PC-3 (cell line): ENCODE measurements at regions not wholly inside any gene's neighbourhood (a gene's known extent, or its start where the extent isn't known, plus 50 kb on each side); places are given as distances from the start of the nearest gene placed in this dataset.

Source experiments
- ATAC-seq: fragments of 200-7000 bp; cut with Tn5 transposase; 2 replicates; pipeline ENCODE4 v1.9.1; 2020; ENCODE audit warnings: mild to moderate bottlenecking, moderate library complexity
- BruUV-seq: library from RNA; stranded (reverse); fragments of 400-500 nt; replicated peaks from 2 replicates; lab custom pipeline; 2021; lab: Mats Ljungman, UMichigan
- CTCF ChIA-PET: fragments of 300-600 bp; sonication (Branson Sonifier 250); formaldehyde crosslinking; loops from one replicate; lab custom pipeline; 2022; ENCODE audit warnings: antibody characterized with exemption; lab: Charles Lee
- POLR2A ChIA-PET: fragments of 300-600 bp; sonication (Branson Sonifier 250); formaldehyde crosslinking; loops from one replicate; lab custom pipeline; 2022; ENCODE audit warnings: antibody characterized with exemption; ENCODE audit not compliant: unreplicated experiment; lab: Charles Lee
- DNase-seq: peaks from one replicate; pipeline ENCODE4 v3.0.0-alpha.2; 2015
- H2AFZ ChIP-seq: fragments of 300-600 bp; sonication (generic); 2 replicates; pipeline ENCODE4 v1.6.0; 2016; ENCODE audit warnings: antibody characterized with exemption, low read length
- H3F3A ChIP-seq: fragments of 300-600 bp; sonication (generic); one replicate; pipeline ENCODE4 v1.6.0; 2017; ENCODE audit warnings: antibody characterized with exemption, low read length, control low read depth, mild to moderate bottlenecking; ENCODE audit not compliant: unreplicated experiment
- H3K27ac ChIP-seq: fragments of 300-600 bp; sonication (generic); 2 replicates; pipeline ENCODE4 v1.5.1; 2016; ENCODE audit warnings: mild to moderate bottlenecking, low read length
- H3K27me3 ChIP-seq: fragments of 300-600 bp; sonication (generic); 2 replicates; pipeline ENCODE4 v1.6.1; 2016; ENCODE audit warnings: low read length, mixed read lengths
- H3K36me3 ChIP-seq: fragments of 300-600 bp; sonication (generic); 2 replicates; pipeline ENCODE4 v1.6.1; 2016; ENCODE audit warnings: low read depth, mixed run types, low read length, mixed read lengths
- H3K4me1 ChIP-seq: fragments of 300-600 bp; sonication (generic); 2 replicates; pipeline ENCODE4 v1.5.1; 2016; ENCODE audit warnings: low read length; ENCODE audit not compliant: insufficient read depth
- H3K4me2 ChIP-seq: fragments of 300-600 bp; sonication (generic); 2 replicates; pipeline ENCODE4 v1.6.0; 2016; ENCODE audit warnings: low read length
- H3K4me3 ChIP-seq: fragments of 300-600 bp; sonication (generic); 2 replicates; pipeline ENCODE4 v1.5.1; 2016; ENCODE audit warnings: mild to moderate bottlenecking, low read length, mixed read lengths
- H3K79me2 ChIP-seq: fragments of 300-600 bp; sonication (generic); 2 replicates; pipeline ENCODE4 v1.6.1; 2017; ENCODE audit warnings: low read length, mixed read lengths
- H3K9ac ChIP-seq: fragments of 300-600 bp; sonication (generic); 2 replicates; pipeline ENCODE4 v1.6.0; 2016; ENCODE audit warnings: mild to moderate bottlenecking, low read length
- H3K9me2 ChIP-seq: fragments of 300-600 bp; sonication (generic); replicated peaks from 2 replicates; pipeline ENCODE4 v1.6.1; 2016; ENCODE audit warnings: mixed run types, low read length, mixed read lengths
- H3K9me3 ChIP-seq: fragments of 300-600 bp; sonication (generic); 2 replicates; pipeline ENCODE4 v1.6.1; 2016; ENCODE audit warnings: low read length, mixed read lengths
- H4K20me1 ChIP-seq: fragments of 300-600 bp; sonication (generic); 2 replicates; pipeline ENCODE4 v1.6.1; 2016; ENCODE audit warnings: low read length, mixed read lengths
- CTCF ChIP-seq: fragments of 300-600 bp; sonication (generic); conservative IDR thresholded peaks from 2 replicates; pipeline ENCODE4 v1.5.1; 2017; ENCODE audit warnings: antibody characterized with exemption, low read depth, mild to moderate bottlenecking, low read length
- EZH2 ChIP-seq: fragments of 300-600 bp; sonication (generic); IDR thresholded peaks from one replicate; pipeline ENCODE4 v1.6.1; 2017; ENCODE audit warnings: antibody characterized with exemption, mild to moderate bottlenecking, low read length; ENCODE audit not compliant: unreplicated experiment
- EZH2phosphoT487 ChIP-seq: fragments of 300-600 bp; sonication (generic); IDR thresholded peaks from 2 replicates; pipeline ENCODE4 v1.6.1; 2018; ENCODE audit warnings: mild to moderate bottlenecking, antibody characterized with exemption, low read length, borderline replicate concordance
- intact Hi-C: fragments of 100-400 bp; cut with micrococcal nuclease; formaldehyde crosslinking; loops from 2 replicates; pipeline ENCODE4 v1.9.0; 2023

GRCh38 chr11:116294630-116295029 lies 478.2 kb downstream of the BUD13 start:
- no peaks in the 10 kb centered on the region for H3K27me3 ChIP-seq
- no peaks in the 10 kb centered on the region for H3K9me2 ChIP-seq
- ChIA-PET CTCF (no interaction called here), POLR2A (no interaction called here)
- H3K36me3 ChIP-seq = no peaks in the 10 kb centered on the region
- no peak overlapping the region for H3K4me2 ChIP-seq
- H3K79me2 ChIP-seq = no peaks in the 10 kb centered on the region
- H3K27ac ChIP-seq = no peak overlapping the region
- no peak overlapping the region for H3K9ac ChIP-seq
- no peaks in the 10 kb centered on the region for H3F3A ChIP-seq
- no peak for DNase-seq
- no peaks in the 10 kb centered on the region for H3K4me1 ChIP-seq
- BruUV-seq = no TSS peak
- H3K4me3 ChIP-seq = no peak overlapping the region
- TF ChIP-seq CTCF (no peak), EZH2 (no peak)
- no peaks in the 10 kb centered on the region for H4K20me1 ChIP-seq
- H2AFZ ChIP-seq = no peak overlapping the region
- ATAC-seq = no peak
- intact Hi-C loops = no loop called here
- H3K9me3 ChIP-seq = peaks cover 12% of the 10 kb centered on the region; the same call in 1 of the 2 replicates

- Histone ChIP-seq H3K9me3 (peaks cover 7% of the 10 kb centered on the region; the same call in 1 of the 2 replicates), H2AFZ (no peak overlapping the region), H3K4me2 (no peak overlapping the region), H3K4me3 (no peak overlapping the region), H3K4me1 (no peaks in the 10 kb centered on the region), H3K9ac (no peak overlapping the region), H3F3A (no peaks in the 10 kb centered on the region), H3K36me3 (no peaks in the 10 kb centered on the region), H4K20me1 (no peaks in the 10 kb centered on the region), H3K79me2 (no peaks in the 10 kb centered on the region), H3K27me3 (no peaks in the 10 kb centered on the region), H3K27ac (no peak overlapping the region), H3K9me2 (no peaks in the 10 kb centered on the region)
- DNase-seq (no peak), ATAC-seq (no peak)
- intact Hi-C loops = no loop called here
- CTCF ChIA-PET = no interaction called here
- POLR2A ChIA-PET = no interaction called here
- TF ChIP-seq EZH2 = no peak
- no peak for TF ChIP-seq EZH2phosphoT487
- no peak for TF ChIP-seq CTCF
- no TSS peak for BruUV-seq
Observed at GRCh38 chr11:116287866-116288265, 484.9 kb downstream of the BUD13 start.

GRCh38 chr11:116285026-116285425 lies 487.8 kb downstream of the BUD13 start:
- Histone ChIP-seq H3K9ac (no peak overlapping the region), H3K27ac (no peak overlapping the region), H3K4me3 (no peak overlapping the region), H3K79me2 (no peaks in the 10 kb centered on the region), H3K4me2 (no peak overlapping the region), H2AFZ (no peak overlapping the region), H3F3A (no peaks in the 10 kb centered on the region), H3K9me3 (0 out of 2 replicates have a peak, but pooled peaks cover under 1% of the 10 kb centered on the region), H3K27me3 (no peaks in the 10 kb centered on the region), H4K20me1 (no peaks in the 10 kb centered on the region), H3K9me2 (no peaks in the 10 kb centered on the region), H3K4me1 (no peaks in the 10 kb centered on the region), H3K36me3 (no peaks in the 10 kb centered on the region)
- intact Hi-C loops = no loop called here
- no TSS peak for BruUV-seq
- ChIA-PET CTCF (no interaction called here), POLR2A (no interaction called here)
- DNase-seq (no peak), ATAC-seq (no peak)
- TF ChIP-seq EZH2 (no peak), EZH2phosphoT487 (no peak), CTCF (no peak)
